Tibial nerve (tissue), 4 donors: ENCODE measurements at regions not wholly inside any gene's neighbourhood (a gene's known extent, or its start where the extent isn't known, plus 50 kb on each side); places are given as distances from the start of the nearest gene placed in this dataset.

Experiments used
- EP300 ChIP-seq, 2 donors: sonication (generic); formaldehyde crosslinking; IDR thresholded peaks; one replicate each; pipeline ENCODE4 v1.6.1; 2017; ENCODE audit warnings: antibody characterized with exemption in 2 of 2, mild to moderate bottlenecking in 1 of 2
- POLR2A ChIP-seq, 2 donors: fragments of 450-650 bp; IDR thresholded peaks; one replicate each; pipeline ENCODE4 v1.6.1; 2017; ENCODE audit warnings: antibody characterized with exemption in 2 of 2, mild to moderate bottlenecking in 2 of 2, moderate library complexity in 2 of 2
- TF ChIP-seq, protein P1 (sequence below), 5 experiments: fragments of 200-600 bp in 3 of 5; fragments of 450-650 bp in 2 of 5; sonication (generic) in 3 of 5; IDR thresholded peaks; one replicate each; pipeline ENCODE4 v1.5.1; 2016 to 2019; ENCODE audit warnings: antibody characterized with exemption in 5 of 5, mild to moderate bottlenecking in 3 of 5, moderate library complexity in 2 of 5

GRCh38 chr6:41416501-41416837 is 81.1 kb downstream of the NCR2 start:
- TF ChIP-seq, protein P1, sequence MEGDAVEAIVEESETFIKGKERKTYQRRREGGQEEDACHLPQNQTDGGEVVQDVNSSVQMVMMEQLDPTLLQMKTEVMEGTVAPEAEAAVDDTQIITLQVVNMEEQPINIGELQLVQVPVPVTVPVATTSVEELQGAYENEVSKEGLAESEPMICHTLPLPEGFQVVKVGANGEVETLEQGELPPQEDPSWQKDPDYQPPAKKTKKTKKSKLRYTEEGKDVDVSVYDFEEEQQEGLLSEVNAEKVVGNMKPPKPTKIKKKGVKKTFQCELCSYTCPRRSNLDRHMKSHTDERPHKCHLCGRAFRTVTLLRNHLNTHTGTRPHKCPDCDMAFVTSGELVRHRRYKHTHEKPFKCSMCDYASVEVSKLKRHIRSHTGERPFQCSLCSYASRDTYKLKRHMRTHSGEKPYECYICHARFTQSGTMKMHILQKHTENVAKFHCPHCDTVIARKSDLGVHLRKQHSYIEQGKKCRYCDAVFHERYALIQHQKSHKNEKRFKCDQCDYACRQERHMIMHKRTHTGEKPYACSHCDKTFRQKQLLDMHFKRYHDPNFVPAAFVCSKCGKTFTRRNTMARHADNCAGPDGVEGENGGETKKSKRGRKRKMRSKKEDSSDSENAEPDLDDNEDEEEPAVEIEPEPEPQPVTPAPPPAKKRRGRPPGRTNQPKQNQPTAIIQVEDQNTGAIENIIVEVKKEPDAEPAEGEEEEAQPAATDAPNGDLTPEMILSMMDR (IDR thresholded peaks at IDR 0.05): no peak
- TF ChIP-seq POLR2A (IDR thresholded peaks at IDR 0.05) (no peak), EP300 (IDR thresholded peaks at IDR 0.05) (no peak)
